ENCODE measurements at regions not wholly inside any gene's neighbourhood (a gene's known extent, or its start where the extent isn't known, plus 50 kb on each side); places are given as distances from the start of the nearest gene placed in this dataset.
"Not testable (repeated sequence)": the region's sequence is repeated elsewhere in the genome, so short reads cannot be mapped to it uniquely, and the experiment has no call there.

DNA sequence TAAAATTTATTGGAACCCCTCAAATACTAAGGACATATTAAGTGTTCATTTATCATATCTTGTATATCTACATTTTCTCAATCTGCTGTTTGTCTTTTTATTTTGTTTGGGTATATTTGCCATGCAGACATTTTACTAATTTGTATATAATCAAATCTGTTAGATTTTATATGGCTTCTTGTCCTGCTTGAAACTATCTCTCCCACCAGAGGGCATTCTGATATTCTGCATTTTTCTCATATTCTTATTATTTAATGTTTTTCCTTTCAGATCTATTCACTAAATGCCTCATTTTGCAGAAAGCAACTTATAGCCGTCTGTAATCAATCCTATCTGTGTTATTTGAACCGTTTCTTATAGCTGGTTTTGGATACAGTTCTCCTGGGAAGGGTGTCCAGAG lies 745.5 kb downstream of the LRRIQ3 start:
- DNase-seq = no peak

DNA sequence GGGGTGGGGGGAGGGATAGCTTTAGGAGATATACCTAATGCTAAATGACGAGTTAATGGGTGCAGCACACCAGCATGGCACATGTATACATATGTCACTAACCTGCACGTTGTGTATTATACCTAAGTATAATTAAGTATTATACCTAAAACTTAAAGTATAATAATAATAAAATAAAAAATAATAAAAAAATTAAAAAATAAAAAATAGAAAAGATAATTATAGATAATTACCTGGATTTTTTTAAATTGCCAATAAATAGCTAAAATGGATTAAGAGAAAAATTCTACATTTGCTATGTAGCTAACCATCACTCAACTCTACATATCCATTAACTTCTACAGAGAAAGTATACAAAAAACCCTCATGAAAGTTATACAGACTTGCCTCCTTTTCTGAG lies 747.3 kb downstream of the LRRIQ3 start:
- DNase-seq = not testable (repeated sequence)

DNA sequence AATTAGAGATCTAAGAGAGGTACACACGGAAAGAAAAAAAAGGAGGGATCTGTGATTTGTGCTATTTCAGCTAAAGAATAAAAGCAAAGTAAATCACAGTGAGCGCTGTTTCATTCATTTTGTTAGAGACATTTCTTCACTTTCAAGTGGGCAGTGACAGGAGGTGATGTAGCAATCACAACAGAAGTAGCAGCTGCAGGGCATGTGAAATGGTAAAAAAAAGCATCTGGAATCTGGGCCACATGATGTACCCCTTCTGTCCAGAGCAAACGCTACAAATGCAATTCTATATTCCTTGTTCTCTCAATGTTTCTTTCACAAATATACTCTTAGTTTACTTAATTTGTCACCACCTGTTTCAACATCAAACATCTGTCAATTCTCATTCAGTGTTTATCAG lies 786.5 kb downstream of the LRRIQ3 start:
- DNase-seq = no peak

DNA sequence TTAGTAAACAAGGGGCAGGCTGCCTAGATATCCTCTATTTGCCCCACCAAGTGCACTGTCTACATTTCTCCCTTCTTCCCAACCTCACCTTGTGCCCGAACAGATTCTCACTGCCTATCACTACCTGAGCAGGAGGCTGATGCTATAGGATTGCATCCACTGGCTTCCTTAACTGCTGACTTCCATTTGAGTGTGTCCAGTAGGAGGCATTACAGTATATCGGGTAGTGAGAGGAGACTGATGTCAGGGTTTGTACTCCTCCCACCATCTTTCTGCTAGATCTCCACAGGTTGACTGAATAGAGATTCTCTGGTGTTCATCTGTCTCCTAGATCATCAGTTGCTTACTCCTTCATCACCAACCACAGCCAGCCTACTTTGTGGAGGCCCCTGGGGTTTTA lies 796.3 kb downstream of the LRRIQ3 start:
- DNase-seq = no peak

DNA sequence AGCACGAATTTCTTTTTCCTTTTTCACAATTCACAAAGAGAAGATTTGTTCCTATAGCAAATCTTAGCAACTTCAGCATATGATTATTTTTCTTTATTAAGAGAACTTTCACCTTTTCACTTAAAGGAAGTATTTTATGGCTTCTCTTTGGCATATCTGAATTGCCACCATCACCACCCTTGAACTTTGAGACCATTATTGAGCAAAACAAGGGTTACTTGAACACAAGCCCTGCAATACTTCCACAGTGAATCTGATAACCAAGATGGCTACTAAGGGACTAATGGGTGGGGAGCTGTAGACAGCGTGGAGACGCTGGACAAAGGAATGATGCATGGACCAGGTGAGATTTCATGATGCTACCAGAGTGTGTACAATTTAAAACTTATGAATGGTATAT lies 815.0 kb downstream of the LRRIQ3 start:
- no peak for DNase-seq

DNA sequence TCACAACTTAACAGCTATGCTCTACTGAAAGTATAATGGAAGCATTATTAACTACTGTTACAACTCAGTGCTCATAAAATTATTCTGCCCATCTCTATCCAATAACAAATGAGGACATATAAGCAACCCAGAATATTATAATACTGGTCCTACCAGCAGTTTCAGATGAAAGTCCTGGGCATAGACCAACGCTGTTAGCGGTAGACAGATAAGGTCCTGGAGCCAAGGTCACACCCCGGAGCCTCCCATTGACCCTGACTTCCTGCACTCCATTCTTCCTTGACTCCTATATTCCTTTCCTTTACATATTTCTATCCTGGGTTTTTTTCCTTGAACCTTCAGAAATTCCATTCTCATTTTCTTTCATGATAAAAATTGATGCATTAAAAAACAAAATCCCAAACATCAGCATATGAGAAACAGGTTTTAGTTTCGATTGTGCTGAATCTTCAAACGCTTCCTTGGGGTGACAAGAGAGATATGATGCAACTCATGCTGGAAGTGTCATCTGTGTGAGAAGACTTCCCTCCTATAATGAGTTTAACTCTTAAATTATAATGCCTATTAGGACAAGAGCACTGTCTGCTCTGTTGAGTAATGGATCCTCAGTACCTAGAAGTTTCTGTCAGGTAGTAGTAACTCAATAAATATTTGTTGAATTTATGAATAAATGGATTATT lies 831.1 kb downstream of the LRRIQ3 start:
- DNase-seq = no peak

DNA sequence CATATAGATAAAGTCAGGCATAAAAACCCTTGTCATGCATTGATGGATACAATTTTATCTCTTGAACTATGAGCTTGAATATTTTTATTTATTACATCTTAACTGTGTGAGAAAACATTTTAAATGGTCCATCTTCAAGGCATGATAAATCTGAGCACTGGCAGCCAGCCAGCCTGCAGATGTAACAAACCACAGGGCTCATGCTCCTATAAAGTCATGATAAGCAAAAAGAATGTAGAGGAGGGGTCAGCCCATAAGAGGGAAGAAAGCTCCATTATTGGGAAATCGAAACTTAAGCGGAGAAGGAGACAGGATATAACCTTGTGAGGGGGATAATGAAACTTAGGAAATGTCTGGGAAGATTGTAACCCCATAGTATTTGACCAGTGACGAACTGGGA lies 839.0 kb downstream of the LRRIQ3 start:
- no peak for DNase-seq

DNA sequence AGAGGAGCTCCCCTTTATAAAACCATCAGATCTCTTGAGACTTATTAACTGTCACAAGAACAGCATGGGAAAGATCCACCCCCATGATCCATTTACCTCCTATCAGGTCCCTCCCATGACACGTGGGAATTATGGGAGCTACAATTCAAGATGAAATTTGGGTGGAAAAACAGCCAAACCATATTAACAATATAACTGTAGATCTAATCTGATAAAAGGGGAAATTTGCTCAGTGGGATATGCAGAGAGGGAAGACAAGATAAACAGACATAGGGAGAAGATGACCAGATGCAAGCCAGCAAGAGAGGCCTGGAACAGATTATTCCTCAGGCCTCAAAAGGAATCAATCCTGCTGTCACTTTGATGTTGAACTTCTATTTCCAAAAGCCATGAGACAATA lies 841.5 kb downstream of the LRRIQ3 start:
- no peak for DNase-seq

DNA sequence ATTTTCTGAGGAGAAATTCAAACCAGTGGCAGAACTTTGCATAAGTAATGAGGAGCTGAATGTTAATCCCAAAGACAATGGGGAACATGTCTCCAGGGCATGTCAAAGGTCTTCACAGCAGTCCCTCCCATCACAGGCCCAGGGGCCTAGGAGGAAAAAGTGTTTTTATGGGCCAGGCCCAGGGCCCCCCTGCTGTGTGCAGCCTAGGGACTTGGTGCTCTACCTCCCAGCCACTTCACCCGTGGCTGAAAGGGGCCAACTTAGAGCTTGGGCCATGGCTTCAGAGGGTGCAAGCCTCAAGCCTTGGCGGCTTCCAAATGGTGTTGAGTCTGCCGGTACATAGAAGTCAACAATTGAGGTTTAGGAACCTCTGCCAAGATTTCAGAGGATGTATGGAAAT lies 854.0 kb downstream of the LRRIQ3 start:
- no peak for DNase-seq

DNA sequence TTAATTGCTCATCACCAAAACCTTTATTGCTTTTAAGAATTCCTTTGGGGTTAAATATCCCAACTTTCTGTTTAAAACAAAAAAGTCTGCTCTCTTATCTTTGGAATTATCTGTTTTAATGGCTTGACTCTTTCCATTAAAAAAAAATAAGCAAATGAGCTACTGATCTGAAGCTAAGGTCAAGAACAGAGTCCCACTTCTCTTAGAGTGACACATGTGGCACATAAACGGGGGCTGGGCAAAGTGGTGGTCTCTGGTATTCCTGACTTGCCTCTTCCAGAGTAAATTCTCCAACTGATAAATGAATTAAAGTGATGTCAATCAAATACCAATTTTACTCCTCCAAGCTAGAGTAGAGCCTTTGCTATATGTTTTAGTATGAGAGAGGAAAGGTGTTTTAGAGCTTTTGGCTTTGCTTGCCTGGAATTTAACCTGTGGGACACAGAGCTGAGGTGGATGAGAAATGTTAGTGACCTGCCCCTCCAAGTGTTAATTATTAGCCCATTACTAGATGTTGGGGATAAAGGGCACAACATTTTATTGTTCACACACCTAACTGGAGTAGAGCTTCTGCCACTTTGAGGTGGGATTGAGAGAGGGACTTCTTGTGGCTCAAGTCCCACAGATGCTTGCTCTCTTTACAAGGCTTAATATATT lies 864.0 kb downstream of the LRRIQ3 start:
- no peak for DNase-seq

DNA sequence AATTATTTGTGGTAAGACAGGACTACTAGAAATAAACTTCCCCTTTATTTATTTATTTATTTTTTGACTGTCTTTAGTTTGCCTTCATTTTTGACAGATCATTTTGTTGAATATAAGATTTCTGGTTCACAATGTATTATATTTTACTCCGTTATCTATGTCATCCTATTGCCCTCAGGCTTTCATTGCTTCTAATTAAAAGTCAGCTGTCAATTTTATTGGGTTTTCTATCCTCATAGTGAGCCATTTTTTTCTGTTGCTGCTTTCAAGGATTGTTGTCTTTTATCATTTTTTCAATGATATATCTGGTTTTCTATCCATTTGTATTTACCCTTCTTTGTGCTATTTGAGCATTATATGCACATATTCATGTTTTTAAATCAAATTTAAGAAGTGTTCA lies 866.2 kb downstream of the LRRIQ3 start:
- DNase-seq = no peak

DNA sequence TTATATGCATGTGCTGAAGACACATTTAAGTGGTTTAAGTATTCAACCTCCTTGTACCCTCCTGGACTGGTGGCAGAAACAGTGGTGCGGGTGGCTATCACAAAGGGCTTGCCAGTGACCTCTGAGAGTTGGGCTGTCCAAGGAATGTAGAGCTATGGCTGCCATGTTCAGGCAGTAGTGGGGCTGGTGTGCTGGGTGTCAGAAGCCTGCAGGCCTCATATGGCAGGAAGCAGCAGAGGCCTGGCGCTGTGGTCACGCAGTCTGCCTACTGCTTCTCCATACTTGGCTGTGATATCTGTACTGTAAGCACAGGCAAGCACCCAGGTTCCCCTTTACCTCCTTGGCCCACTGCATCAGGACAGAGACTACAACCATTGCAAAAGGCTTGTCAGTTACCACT lies 870.0 kb downstream of the LRRIQ3 start:
- DNase-seq = no peak

DNA sequence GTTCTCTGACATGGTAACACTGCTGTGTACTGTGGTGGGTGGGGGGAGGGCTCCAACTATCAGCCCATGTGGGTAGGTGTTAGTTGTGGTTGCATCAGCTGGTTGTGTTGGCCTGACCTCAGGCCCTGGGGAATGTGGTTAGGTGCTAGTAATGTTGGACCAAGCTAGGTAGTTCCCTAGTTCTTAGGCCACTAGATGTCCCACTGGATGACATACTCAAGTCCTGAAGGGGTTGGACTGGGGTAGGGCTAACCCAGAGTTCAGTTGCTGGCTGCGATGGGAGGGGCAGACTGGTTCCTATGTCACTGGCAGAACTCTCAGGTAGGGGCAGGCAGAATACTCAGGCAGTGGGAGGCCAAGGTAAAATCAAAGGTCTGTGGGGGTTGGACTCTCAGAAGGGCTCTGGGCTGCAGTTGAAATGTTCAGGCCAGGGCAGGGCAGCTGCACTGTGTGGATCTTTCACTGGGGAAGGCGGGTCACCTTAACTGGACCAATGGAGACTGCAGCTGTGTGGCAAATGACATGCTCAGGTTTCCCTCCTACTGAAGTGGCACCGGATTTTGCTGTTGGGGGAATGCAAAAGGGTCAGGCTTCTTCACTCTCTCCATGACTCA lies 870.7 kb downstream of the LRRIQ3 start:
- no peak for DNase-seq

DNA sequence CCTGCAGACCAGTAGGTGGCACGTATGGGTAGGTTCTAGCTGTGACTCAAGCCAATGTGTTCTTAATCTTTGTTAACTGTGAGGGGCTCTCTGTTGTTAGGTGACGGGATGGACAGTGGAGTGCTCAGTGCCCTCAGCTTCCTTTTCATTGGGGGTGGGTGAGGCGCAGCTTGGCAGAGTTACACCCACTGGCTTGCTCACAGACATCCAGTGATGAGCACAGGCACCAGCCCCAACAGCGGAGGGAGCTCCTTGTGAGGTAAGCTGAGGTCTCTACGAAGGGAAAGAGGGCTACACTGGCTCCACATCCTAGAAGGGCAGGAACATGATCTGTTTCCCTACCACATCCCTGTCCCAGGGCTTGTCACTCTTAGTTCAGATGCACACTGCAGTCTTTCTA lies 871.3 kb downstream of the LRRIQ3 start:
- DNase-seq = no peak

DNA sequence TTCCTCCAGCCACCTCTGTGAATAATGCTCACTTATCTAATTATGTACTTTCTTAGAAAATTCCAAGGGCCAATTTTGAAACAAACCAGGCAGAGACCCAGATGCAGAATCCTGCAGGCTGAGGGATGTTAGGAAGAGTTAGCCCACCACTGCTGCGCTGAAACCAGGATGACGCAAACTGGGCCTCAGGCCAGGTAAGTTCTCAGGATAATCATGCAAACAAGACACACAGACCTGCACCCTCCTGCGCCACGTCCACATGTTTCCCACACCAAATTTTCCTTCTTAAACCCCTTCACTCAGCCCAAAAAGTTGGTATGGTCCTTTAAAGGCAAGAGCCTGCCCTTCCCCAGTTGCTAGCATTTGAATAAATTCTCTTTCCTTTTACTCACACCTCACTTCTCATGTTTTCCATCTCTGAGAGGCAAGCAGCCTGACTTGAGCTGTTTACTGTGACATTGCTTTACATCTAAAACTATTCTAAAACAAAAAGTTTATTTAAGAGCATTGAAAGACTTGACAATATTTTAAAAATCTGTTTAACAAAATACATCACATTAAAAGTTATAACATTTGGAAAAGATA lies 887.1 kb downstream of the LRRIQ3 start:
- no peak for DNase-seq

DNA sequence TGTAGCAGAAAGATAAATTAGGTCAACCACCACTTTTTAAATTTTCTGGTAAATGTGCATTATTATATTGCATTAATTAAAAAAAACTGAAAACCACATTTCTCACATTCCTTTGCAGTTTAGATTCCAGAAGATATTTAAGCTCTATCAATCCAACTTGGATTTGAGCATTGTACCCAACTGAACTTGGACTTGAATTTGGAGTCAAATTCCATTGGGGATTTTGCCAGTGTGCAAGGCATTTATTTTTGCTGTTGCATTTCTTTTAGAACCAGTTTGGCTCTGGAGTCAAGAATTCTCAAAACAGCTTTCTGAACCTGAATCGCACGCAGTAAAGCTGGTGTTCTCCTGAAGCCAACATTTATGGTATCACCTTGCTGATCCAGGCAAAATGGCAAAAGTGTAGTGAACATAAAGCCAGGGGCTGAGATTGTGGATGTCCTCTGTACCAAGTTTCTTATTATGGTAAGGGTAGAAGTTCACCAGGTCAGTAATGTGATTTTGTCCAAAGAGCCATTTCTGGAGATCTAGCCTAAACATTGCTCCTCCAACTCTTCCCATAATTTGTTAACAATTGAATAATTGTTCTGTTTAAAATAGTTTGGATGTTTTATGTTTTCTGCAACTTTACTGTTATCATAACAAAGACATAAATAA lies 890.9 kb downstream of the LRRIQ3 start:
- no peak for DNase-seq

DNA sequence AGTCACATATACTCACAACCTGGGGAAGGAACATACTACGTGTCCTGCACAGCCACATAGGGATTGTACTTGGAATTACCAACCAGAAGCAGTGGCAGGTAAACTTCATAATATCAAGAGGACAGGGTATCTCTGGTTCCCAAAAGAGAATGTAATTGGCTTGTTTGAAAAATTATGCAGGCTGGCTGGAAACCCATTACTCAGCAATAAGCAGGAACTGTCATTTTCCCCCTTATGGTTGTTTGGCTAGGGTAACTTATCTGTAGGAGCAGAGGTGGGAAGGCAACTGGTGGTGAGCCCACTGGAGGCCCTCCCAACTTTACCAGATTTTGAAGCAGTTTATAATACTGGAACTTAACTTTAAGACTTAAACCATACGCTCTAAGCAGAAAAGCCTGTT lies 924.1 kb downstream of the LRRIQ3 start:
- no peak for DNase-seq

DNA sequence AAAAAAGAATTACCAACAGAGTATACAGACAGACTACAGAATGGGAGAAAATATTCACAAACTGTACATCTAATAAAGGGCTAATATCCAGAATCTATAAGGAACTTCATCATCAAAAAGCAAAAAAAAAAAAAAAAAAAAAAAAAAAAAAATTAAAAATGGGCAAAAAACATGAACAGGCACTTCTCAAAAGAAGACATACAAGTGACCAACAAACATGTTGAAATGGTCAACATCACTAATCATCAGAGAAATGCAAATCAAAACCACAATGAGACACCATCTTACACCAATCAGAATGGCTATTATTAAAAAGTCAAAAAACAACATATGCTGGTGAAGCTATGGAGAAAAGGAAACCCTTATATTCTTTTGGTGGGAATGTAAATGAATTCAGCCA lies 952.8 kb downstream of the LRRIQ3 start:
- not testable (repeated sequence) for DNase-seq

DNA sequence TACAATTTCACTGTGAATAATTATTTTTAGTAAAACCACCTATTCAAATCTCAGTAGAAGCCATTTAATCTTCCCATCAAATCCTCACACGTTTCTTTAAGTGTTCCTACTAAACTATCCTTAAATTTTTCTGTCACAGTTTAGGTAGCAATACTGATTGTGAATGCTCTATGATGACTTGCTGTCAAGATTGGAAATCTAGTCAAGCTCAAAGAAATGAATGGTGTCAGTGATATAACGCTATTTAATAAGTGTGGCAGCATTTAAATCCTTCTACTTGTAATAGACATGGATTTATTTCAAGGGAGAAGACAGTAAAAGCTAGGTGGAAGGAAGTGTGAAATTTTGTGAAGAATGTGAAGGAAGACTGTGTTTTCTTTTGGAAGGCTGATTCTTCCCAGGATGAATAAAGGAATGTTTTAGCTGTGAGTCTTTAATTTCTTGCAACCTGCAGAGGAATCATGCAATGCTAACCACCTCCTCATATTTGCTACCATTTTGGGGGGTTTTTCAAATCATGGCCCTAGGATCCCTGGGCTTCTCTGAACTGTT lies 936.7 kb upstream of the NEGR1 start:
- no peak for DNase-seq

DNA sequence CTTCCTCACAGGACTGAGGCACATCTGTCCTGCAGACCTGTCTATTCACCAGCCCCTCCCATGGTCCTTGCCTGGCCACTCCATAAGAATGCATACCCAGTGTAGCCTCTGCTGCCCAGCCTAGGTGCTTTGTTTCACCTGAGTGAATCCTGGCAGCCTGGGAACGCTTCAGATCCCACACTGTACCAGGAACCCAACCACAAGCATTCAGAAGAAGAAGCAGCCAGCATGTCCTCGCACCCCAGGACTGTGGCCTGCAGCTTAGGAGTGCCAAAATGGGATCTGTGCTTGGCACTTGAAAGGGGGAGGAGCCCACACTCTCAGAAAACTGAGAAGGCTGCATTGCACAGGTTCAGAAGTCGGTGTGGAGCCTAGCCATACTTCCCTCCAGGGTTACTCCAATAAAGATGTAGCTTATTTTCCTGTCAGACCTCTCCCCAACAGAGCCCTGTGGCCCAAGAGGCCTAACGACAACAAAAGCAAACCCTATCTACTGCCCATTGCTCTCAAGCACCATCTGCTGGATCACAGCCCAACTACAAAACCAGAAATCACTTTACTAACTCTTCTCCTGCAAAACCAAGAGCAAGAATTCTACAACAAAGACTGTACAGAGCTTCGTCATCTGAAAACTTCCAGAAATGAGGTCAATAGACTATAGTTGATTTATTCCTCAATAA lies 923.1 kb upstream of the NEGR1 start:
- DNase-seq = no peak

DNA sequence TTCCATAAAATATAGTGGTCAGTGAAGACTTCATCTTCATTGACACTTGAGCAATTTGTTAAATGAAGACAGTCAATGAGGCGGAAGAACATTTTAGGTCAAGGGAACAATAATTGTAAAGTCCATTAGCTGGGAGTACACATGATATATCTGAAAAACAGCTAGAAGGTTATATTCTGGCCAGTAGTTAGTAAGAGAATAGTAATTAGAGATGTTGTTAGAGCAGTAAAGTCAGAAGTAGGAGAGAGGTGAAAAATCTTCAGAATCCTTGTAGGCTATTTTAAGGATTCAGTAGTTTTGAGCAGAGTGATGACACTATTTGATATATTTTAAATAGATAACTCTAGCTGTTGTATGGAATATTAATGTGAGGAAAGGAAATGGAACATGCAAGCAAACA lies 915.6 kb upstream of the NEGR1 start:
- DNase-seq = no peak

DNA sequence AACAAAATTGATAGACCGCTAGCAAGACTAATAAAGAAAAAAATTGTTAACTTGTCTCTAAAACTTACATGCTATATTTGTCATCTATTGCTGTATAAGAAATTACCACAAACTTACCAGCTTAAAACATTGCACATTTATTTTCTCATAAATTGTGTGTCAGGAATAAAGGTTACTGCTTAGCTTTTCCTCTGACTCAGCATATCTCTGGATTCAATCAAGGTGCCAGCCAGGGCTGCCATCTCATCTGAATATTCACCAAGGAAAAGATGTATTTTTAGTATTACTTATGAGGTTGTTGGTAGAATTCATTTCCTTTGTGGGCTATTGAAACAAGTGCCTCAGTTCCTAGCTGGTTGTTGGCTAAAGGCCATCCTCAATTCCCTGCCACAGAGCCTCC lies 912.6 kb upstream of the NEGR1 start:
- no peak for DNase-seq

DNA sequence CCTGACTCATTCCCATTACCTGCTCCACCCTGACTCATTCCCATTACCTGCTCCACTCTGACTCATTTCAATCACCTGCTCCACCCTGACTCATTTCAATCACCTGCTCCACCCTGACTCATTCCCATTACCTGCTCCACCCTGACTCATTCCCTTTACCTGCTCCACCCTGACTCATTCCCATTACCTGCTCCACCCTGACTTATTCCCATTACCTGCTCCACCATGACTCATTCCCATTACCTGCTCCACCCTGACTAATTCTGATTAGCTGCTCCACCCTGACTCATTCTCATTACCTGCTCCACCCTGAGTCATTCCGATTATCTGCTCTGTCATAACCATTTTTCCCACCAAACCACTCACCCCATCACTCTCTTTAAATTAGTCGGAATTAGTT lies 901.2 kb upstream of the NEGR1 start:
- DNase-seq = not testable (repeated sequence)

Data from CD4-positive, alpha-beta T cell treated with Interleukin-1 beta for 1 hour (primary cell).